Karpas-422 (cell line): ENCODE measurements at regions not wholly inside any gene's neighbourhood (a gene's known extent, or its start where the extent isn't known, plus 50 kb on each side); places are given as distances from the start of the nearest gene placed in this dataset.
"Not testable (repeated sequence)": the region's sequence is repeated elsewhere in the genome, so short reads cannot be mapped to it uniquely, and the experiment has no call there.

ENCODE experiments used
- DNase-seq: peaks from one replicate; pipeline ENCODE4 v3.0.0-alpha.2; 2015
- H2AFZ ChIP-seq: fragments of 200-600 bp; sonication (generic); 2 replicates; pipeline ENCODE4 v1.6.1; 2014; ENCODE audit warnings: antibody characterized with exemption, low read length, mixed read lengths
- H3K27ac ChIP-seq: fragments of 200-600 bp; sonication (generic); 2 replicates; pipeline ENCODE4 v1.5.1; 2014; ENCODE audit warnings: mild to moderate bottlenecking, low read length, moderate library complexity
- H3K27me3 ChIP-seq: fragments of 200-600 bp; sonication (generic); 2 replicates; pipeline ENCODE4 v1.6.1; 2014; ENCODE audit warnings: low read length, mixed read lengths
- H3K36me3 ChIP-seq: fragments of 200-600 bp; sonication (generic); 2 replicates; pipeline ENCODE4 v1.6.1; 2014; ENCODE audit warnings: low read length, mixed read lengths; ENCODE audit not compliant: insufficient read depth
- H3K4me1 ChIP-seq: fragments of 200-600 bp; sonication (generic); 2 replicates; pipeline ENCODE4 v1.6.1; 2014; ENCODE audit warnings: mild to moderate bottlenecking, low read length, mixed read lengths
- H3K4me2 ChIP-seq: fragments of 200-600 bp; sonication (generic); 2 replicates; pipeline ENCODE4 v1.6.1; 2014; ENCODE audit warnings: low read length, low read depth, mild to moderate bottlenecking; ENCODE audit not compliant: poor library complexity, severe bottlenecking
- H3K4me3 ChIP-seq: fragments of 200-600 bp; sonication (generic); 2 replicates; pipeline ENCODE4 v1.5.1; 2014; ENCODE audit warnings: mild to moderate bottlenecking, antibody characterized with exemption, low read length, mixed read lengths
- H3K79me2 ChIP-seq: fragments of 200-600 bp; sonication (generic); 2 replicates; pipeline ENCODE4 v1.6.1; 2014; ENCODE audit warnings: mild to moderate bottlenecking, low read length, mixed read lengths
- H3K9ac ChIP-seq: fragments of 200-600 bp; sonication (generic); 2 replicates; pipeline ENCODE4 v1.6.0; 2014; ENCODE audit warnings: low read length
- H3K9me2 ChIP-seq: fragments of 200-600 bp; sonication (generic), shearing (Covaris generic); replicated peaks from 2 replicates; pipeline ENCODE4 v1.6.0; 2014; ENCODE audit warnings: mild to moderate bottlenecking, low read length, moderate library complexity; ENCODE audit not compliant: insufficient read depth
- H3K9me3 ChIP-seq: fragments of 300-700, 200-600 bp; sonication (generic); 2 replicates; pipeline ENCODE4 v1.6.1; 2014; ENCODE audit warnings: low read length, mixed read lengths
- H4K20me1 ChIP-seq: fragments of 200-600 bp; sonication (generic); 2 replicates; pipeline ENCODE4 v1.6.1; 2014; ENCODE audit warnings: mild to moderate bottlenecking, antibody characterized with exemption, low read length, low read depth; ENCODE audit not compliant: insufficient read depth

DNA sequence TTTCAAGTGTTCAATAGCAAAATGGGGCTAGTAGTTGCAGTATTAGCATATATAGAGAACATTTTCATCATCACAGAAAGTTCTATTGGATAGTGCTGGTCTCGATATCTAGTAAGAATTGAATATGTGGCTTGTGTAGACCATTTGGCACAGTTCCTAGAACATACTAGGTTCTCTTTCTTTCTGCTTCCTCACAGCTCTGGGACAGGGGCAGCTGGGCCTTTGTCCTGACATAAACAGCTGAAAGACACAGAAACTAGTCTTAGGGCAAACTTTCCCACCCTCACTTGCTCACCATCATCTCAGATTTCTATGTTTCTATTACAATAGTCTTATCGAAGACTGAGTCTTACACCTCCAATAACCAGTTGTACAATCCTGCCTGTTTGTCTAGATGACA is 63.7 kb upstream of the DLG1 start:
- H3K27me3 ChIP-seq, result no peaks in the 10 kb centered on the region
- no peaks in the 10 kb centered on the region for H4K20me1 ChIP-seq
- H3K4me3 ChIP-seq, result no peak overlapping the region
- H3K36me3 ChIP-seq, result no peaks in the 10 kb centered on the region
- no peaks in the 10 kb centered on the region for H3K79me2 ChIP-seq
- H3K27ac ChIP-seq, result no peak overlapping the region
- H3K4me1 ChIP-seq, result no peaks in the 10 kb centered on the region
- no peaks in the 10 kb centered on the region for H3K9me2 ChIP-seq
- no peaks in the 10 kb centered on the region for H3K9me3 ChIP-seq
- H2AFZ ChIP-seq, result no peak overlapping the region
- no peak overlapping the region for H3K9ac ChIP-seq
- no peak overlapping the region for H3K4me2 ChIP-seq
- DNase-seq, result no peak

- not testable (repeated sequence) for H3K9me3 ChIP-seq, H3K4me2 ChIP-seq, H3K79me2 ChIP-seq, DNase-seq, H3K9ac ChIP-seq, H3K36me3 ChIP-seq, H3K4me3 ChIP-seq, H3K4me1 ChIP-seq, H3K27me3 ChIP-seq, H4K20me1 ChIP-seq, H2AFZ ChIP-seq, H3K9me2 ChIP-seq, H3K27ac ChIP-seq
These were observed 61.7 kb upstream of the DLG1 start for GRCh38 chr3:197360095-197360494.

DNA sequence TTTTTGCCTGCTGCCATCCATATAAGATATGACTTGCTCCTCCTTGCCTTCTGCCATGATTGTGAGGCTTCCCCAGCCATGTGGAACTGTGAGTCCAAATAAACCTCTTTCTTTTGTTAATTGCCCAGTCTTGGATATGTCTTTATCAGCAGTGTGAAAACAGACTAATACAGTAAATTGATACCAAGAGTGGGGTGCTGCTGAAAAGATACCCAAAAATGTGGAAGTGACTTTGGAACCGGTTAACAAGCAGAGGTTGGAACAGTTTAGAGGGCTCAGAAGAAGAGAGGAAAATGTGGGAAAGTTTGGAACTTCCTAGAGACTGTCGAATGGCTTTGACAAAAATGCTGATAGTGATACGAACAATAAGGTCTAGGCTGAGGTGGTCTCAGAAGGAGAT is 61.1 kb upstream of the DLG1 start:
- H3K36me3 ChIP-seq, H3K27ac ChIP-seq, H4K20me1 ChIP-seq, H3K4me1 ChIP-seq, H3K9ac ChIP-seq, H3K4me2 ChIP-seq, H3K9me2 ChIP-seq, H2AFZ ChIP-seq, H3K27me3 ChIP-seq, H3K79me2 ChIP-seq, DNase-seq, H3K9me3 ChIP-seq, H3K4me3 ChIP-seq: not testable (repeated sequence)

DNA sequence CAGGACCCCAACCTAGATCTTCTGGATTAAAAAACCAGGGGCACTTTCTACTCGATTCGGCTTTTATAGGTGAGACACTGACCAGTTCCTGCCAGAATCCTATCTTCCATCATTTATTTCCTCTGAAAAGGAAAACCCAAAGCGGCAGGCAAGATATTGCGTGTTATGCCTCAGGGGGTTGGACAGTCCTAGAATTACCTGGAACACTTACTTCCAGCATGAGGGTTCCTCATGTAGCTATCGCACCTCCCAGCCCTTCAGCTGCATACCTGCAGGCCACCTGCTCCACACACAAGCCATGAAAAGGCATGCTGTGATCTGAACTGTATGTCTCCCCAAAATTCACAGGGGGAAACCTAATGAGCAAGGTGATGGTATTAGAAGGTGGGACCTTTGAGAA is 58.3 kb upstream of the DLG1 start:
- Histone ChIP-seq H3K9me3 (no peaks in the 10 kb centered on the region), H3K79me2 (no peaks in the 10 kb centered on the region), H3K9me2 (no peaks in the 10 kb centered on the region), H4K20me1 (no peaks in the 10 kb centered on the region), H3K27ac (no peak overlapping the region), H3K4me1 (no peaks in the 10 kb centered on the region; the same call in 1 of the 2 replicates), H3K27me3 (no peaks in the 10 kb centered on the region), H3K4me2 (peak overlapping the region; percentile 38), H3K4me3 (no peak overlapping the region; the same call in 1 of the 2 replicates), H3K36me3 (no peaks in the 10 kb centered on the region), H2AFZ (no peak overlapping the region), H3K9ac (no peak overlapping the region)
- DNase-seq, result no peak

DNA sequence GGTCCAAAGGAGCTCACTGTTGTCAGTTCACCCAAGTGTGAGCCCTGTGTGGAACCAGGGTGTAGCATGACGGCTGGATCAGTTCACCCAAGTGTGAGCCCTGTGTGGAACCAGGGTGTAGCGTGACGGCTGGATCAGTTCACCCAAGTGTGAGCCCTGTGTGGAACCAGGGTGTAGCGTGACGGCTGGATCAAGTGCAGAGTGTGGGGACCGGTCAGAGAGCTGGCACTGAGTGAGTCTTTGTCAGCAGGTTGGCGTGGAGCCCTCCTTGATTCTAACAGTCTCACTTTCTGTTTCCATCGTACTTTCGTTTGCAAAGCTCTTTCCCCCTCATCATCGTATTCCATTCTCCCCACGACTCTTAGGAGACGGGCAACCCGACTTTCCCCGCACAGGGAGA is 57.9 kb upstream of the DLG1 start:
- Histone ChIP-seq H2AFZ (no peak overlapping the region), H3K27ac (no peak overlapping the region), H3K79me2 (no peaks in the 10 kb centered on the region), H3K4me2 (peak overlapping the region; percentile 38), H4K20me1 (no peaks in the 10 kb centered on the region), H3K36me3 (no peaks in the 10 kb centered on the region), H3K4me1 (no peaks in the 10 kb centered on the region; the same call in 1 of the 2 replicates), H3K9me3 (no peaks in the 10 kb centered on the region), H3K9ac (no peak overlapping the region), H3K27me3 (no peaks in the 10 kb centered on the region), H3K9me2 (no peaks in the 10 kb centered on the region), H3K4me3 (no peak overlapping the region; the same call in 1 of the 2 replicates)
- no peak for DNase-seq

- no peaks in the 10 kb centered on the region for H3K36me3 ChIP-seq
- no peaks in the 10 kb centered on the region for H4K20me1 ChIP-seq
- no peak overlapping the region for H3K9ac ChIP-seq
- no peaks in the 10 kb centered on the region for H3K9me2 ChIP-seq
- no peak for DNase-seq
- no peak overlapping the region for H3K4me2 ChIP-seq
- H3K4me3 ChIP-seq, result no peak overlapping the region
- H3K27me3 ChIP-seq, result no peaks in the 10 kb centered on the region
- H2AFZ ChIP-seq, result no peak overlapping the region
- H3K79me2 ChIP-seq, result no peaks in the 10 kb centered on the region
- H3K4me1 ChIP-seq, result no peaks in the 10 kb centered on the region; the same call in 1 of the 2 replicates
- no peak overlapping the region for H3K27ac ChIP-seq
- H3K9me3 ChIP-seq, result no peaks in the 10 kb centered on the region
These were observed 57.3 kb upstream of the DLG1 start for GRCh38 chr3:197355713-197356112.

DNA sequence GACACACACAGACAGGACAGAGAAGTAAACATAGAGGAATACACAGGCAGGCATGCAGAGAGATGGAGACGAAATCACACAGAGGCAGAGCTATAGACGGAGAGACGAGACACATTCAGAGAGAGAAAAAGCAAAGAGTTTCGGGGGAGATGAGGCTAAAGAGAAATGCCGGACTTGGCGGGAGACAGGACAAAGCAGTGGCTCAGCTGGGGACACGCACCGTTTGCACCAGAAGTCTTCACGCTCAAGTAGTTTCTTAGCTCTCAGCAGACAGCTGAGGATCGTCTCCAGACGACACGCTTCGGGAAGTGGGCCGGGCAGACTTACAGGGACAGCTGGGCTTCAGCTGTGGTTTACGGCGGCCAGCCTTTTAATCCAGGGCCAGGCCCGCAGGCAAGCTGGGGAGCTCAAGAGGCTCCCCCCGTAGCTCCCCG is 56.2 kb upstream of the DLG1 start:
- Histone ChIP-seq H3K36me3 (no peaks in the 10 kb centered on the region), H3K4me3 (no peak overlapping the region), H3K9me3 (no peaks in the 10 kb centered on the region), H2AFZ (no peak overlapping the region), H3K27ac (no peak overlapping the region), H3K79me2 (no peaks in the 10 kb centered on the region), H3K9me2 (no peaks in the 10 kb centered on the region), H3K4me2 (no peak overlapping the region), H3K27me3 (no peaks in the 10 kb centered on the region), H3K9ac (no peak overlapping the region), H3K4me1 (no peaks in the 10 kb centered on the region; the same call in 1 of the 2 replicates), H4K20me1 (no peaks in the 10 kb centered on the region)
- no peak for DNase-seq

GRCh38 chr3:197353867-197354567 is 55.6 kb upstream of the DLG1 start:
- Histone ChIP-seq H4K20me1 (no peaks in the 10 kb centered on the region), H3K4me2 (no peak overlapping the region), H2AFZ (no peak overlapping the region), H3K36me3 (no peaks in the 10 kb centered on the region), H3K9me2 (no peaks in the 10 kb centered on the region), H3K4me1 (no peaks in the 10 kb centered on the region; the same call in 1 of the 2 replicates), H3K9me3 (no peaks in the 10 kb centered on the region), H3K4me3 (no peak overlapping the region), H3K9ac (no peak overlapping the region), H3K79me2 (no peaks in the 10 kb centered on the region), H3K27me3 (no peaks in the 10 kb centered on the region), H3K27ac (no peak overlapping the region)
- DNase-seq, result no peak
